Gastroesophageal sphincter (tissue), 3 donors: ENCODE measurements at regions not wholly inside any gene's neighbourhood (a gene's known extent, or its start where the extent isn't known, plus 50 kb on each side); places are given as distances from the start of the nearest gene placed in this dataset.

Experiments
- EP300 ChIP-seq: sonication (generic); formaldehyde crosslinking; IDR thresholded peaks from one replicate; pipeline ENCODE4 v1.6.1; 2017; ENCODE audit warnings: antibody characterized with exemption, mild to moderate bottlenecking
- POLR2A ChIP-seq, 2 donors: fragments of 450-650 bp; IDR thresholded peaks; one replicate each; pipeline ENCODE4 v1.6.1; 2017; ENCODE audit warnings: antibody characterized with exemption in 2 of 2, mild to moderate bottlenecking in 2 of 2, moderate library complexity in 1 of 2
- TF ChIP-seq, protein P1 (sequence below), 4 experiments: fragments of 200-600 bp in 2 of 4; fragments of 450-650 bp in 2 of 4; sonication (generic) in 1 of 4; IDR thresholded peaks; one replicate each; pipeline ENCODE4 v1.5.1; 2017 to 2019; ENCODE audit warnings: antibody characterized with exemption in 4 of 4, mild to moderate bottlenecking in 2 of 4, moderate library complexity in 2 of 4

DNA sequence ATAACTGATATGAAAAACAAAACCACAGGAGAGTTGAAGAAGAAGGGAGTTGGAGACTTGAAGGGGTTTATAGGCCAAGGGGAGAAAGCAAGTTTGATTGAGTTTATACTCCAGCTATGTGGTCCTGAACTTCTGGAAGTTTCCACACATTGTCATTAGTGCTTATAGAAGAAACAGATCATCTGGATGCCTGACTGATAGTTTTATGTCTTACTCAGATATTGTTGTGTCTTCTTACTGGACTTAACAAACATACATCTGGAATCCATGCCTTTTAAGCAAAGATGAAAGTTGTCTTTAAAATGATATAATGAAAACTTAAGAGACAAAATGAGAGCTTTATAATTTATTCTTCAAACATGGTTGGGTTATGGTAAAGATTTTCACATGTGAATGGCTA lies 101.3 kb upstream of the FZD8 start:
- TF ChIP-seq, protein P1, sequence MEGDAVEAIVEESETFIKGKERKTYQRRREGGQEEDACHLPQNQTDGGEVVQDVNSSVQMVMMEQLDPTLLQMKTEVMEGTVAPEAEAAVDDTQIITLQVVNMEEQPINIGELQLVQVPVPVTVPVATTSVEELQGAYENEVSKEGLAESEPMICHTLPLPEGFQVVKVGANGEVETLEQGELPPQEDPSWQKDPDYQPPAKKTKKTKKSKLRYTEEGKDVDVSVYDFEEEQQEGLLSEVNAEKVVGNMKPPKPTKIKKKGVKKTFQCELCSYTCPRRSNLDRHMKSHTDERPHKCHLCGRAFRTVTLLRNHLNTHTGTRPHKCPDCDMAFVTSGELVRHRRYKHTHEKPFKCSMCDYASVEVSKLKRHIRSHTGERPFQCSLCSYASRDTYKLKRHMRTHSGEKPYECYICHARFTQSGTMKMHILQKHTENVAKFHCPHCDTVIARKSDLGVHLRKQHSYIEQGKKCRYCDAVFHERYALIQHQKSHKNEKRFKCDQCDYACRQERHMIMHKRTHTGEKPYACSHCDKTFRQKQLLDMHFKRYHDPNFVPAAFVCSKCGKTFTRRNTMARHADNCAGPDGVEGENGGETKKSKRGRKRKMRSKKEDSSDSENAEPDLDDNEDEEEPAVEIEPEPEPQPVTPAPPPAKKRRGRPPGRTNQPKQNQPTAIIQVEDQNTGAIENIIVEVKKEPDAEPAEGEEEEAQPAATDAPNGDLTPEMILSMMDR (IDR thresholded peaks at IDR 0.05): no peak
- TF ChIP-seq EP300 (no peak), POLR2A (IDR thresholded peaks at IDR 0.05) (no peak)
